HepG2 (cell line): ENCODE measurements at regions not wholly inside any gene's neighbourhood (a gene's known extent, or its start where the extent isn't known, plus 50 kb on each side); places are given as distances from the start of the nearest gene placed in this dataset.

Source experiments
- CSRNP1 ChIP-seq: sonication (generic); formaldehyde crosslinking; IDR thresholded peaks from 2 replicates; pipeline ENCODE4 v1.8.1; 2023; ENCODE audit warnings: mild to moderate bottlenecking, missing genetic modification reagents
- ETV6 ChIP-seq: sonication (generic); formaldehyde crosslinking; conservative IDR thresholded peaks from 2 replicates; pipeline ENCODE4 v1.4.0; 2020; ENCODE audit warnings: missing genetic modification reagents
- GFI1 ChIP-seq: sonication (generic); formaldehyde crosslinking; IDR thresholded peaks from 2 replicates; pipeline ENCODE4 v1.5.0; 2020; ENCODE audit warnings: missing genetic modification reagents, mild to moderate bottlenecking, borderline replicate concordance
- ZBTB43 ChIP-seq: sonication (generic); formaldehyde crosslinking; conservative IDR thresholded peaks from 2 replicates; pipeline ENCODE4 v1.4.0; 2020; ENCODE audit warnings: missing genetic modification reagents
- ZMYM2 ChIP-seq: sonication (generic); formaldehyde crosslinking; IDR thresholded peaks from 2 replicates; pipeline ENCODE4 v1.8.0; 2022; ENCODE audit warnings: mild to moderate bottlenecking, missing genetic modification reagents
- ZNF224 ChIP-seq: sonication (generic); formaldehyde crosslinking; IDR thresholded peaks from 2 replicates; pipeline ENCODE4 v1.5.0; 2020; ENCODE audit warnings: mild to moderate bottlenecking, missing genetic modification reagents
- ZNF367 ChIP-seq: sonication (generic); formaldehyde crosslinking; IDR thresholded peaks from 2 replicates; pipeline ENCODE4 v1.4.0; 2020; ENCODE audit warnings: missing genetic modification reagents, borderline replicate concordance
- ZNF496 ChIP-seq: sonication (generic); formaldehyde crosslinking; IDR thresholded peaks from 2 replicates; pipeline ENCODE4 v1.8.1; 2023; ENCODE audit warnings: mild to moderate bottlenecking, moderate library complexity, missing genetic modification reagents; ENCODE audit not compliant: insufficient replicate concordance
- ZNF770 ChIP-seq: sonication (generic); formaldehyde crosslinking; IDR thresholded peaks from 2 replicates; pipeline ENCODE4 v1.5.0; 2020; ENCODE audit warnings: mild to moderate bottlenecking, missing genetic modification reagents
- TF ChIP-seq, protein P1 (sequence below): sonication (generic); formaldehyde crosslinking; IDR thresholded peaks from 2 replicates; pipeline ENCODE4 v1.4.0; 2020; ENCODE audit warnings: missing genetic modification reagents
- TF ChIP-seq, protein P2 (sequence below): sonication (generic); formaldehyde crosslinking; IDR thresholded peaks from 2 replicates; pipeline ENCODE4 v1.5.0; 2020; ENCODE audit warnings: missing genetic modification reagents, mild to moderate bottlenecking, borderline replicate concordance

DNA sequence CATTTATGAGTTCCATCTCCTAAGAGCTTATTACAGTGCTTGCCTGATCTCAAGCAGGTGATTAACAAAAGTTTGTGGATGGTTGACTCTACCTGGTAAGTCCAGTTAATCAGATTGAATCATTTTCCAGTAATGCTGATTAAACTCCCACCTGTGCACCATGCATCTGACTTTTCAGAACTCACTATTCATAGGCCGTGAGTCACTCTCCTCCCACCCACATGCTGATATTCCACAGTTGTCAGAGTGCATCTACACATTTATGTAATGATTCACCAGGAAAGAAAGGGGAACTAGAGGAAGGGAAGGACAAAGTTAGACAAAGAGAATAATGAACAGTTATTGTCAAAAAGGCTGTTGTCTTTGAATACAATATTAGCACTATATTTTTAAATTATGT is 106.2 kb upstream of the UBE3A start (continued):
- no peak for TF ChIP-seq ZNF770 (CRISPR knock-in tag)
- no peak for TF ChIP-seq ZNF224 (CRISPR knock-in tag)
- TF ChIP-seq ZNF496 (CRISPR knock-in tag): no peak
- TF ChIP-seq ZNF367 (CRISPR knock-in tag): no peak
- TF ChIP-seq, protein P1, sequence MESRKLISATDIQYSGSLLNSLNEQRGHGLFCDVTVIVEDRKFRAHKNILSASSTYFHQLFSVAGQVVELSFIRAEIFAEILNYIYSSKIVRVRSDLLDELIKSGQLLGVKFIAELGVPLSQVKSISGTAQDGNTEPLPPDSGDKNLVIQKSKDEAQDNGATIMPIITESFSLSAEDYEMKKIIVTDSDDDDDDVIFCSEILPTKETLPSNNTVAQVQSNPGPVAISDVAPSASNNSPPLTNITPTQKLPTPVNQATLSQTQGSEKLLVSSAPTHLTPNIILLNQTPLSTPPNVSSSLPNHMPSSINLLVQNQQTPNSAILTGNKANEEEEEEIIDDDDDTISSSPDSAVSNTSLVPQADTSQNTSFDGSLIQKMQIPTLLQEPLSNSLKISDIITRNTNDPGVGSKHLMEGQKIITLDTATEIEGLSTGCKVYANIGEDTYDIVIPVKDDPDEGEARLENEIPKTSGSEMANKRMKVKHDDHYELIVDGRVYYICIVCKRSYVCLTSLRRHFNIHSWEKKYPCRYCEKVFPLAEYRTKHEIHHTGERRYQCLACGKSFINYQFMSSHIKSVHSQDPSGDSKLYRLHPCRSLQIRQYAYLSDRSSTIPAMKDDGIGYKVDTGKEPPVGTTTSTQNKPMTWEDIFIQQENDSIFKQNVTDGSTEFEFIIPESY (CRISPR knock-in tag): no peak
- no peak for TF ChIP-seq ZMYM2 (CRISPR knock-in tag)
- TF ChIP-seq, protein P2, sequence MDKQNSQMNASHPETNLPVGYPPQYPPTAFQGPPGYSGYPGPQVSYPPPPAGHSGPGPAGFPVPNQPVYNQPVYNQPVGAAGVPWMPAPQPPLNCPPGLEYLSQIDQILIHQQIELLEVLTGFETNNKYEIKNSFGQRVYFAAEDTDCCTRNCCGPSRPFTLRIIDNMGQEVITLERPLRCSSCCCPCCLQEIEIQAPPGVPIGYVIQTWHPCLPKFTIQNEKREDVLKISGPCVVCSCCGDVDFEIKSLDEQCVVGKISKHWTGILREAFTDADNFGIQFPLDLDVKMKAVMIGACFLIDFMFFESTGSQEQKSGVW (CRISPR knock-in tag): no peak
- no peak for TF ChIP-seq CSRNP1 (CRISPR knock-in tag)
- no peak for TF ChIP-seq ZBTB43 (CRISPR knock-in tag)
- TF ChIP-seq ETV6 (CRISPR knock-in tag): no peak
- TF ChIP-seq GFI1 (CRISPR knock-in tag): no peak
